ENCODE measurements at regions not wholly inside any gene's neighbourhood (a gene's known extent, or its start where the extent isn't known, plus 50 kb on each side); places are given as distances from the start of the nearest gene placed in this dataset.
"Not testable (repeated sequence)": the region's sequence is repeated elsewhere in the genome, so short reads cannot be mapped to it uniquely, and the experiment has no call there.

- Mint-ChIP-seq H3K4me1 (no peaks in the 10 kb centered on the region), H3K27me3 (peaks cover 4% of the 10 kb centered on the region), H3K36me3 (peaks cover 1% of the 10 kb centered on the region), H3K9me3 (no peaks in the 10 kb centered on the region), H3K27ac (no peak overlapping the region), H3K4me3 (no peak overlapping the region)
- DNase-seq: no peak
These were observed 164.1 kb downstream of the SPTSSA start for GRCh38 chr14:34297786-34298520.

GRCh38 chr14:34283590-34283989 is 178.4 kb downstream of the SPTSSA start:
- Mint-ChIP-seq H3K27me3 (no peaks in the 10 kb centered on the region), H3K27ac (no peak overlapping the region), H3K36me3 (no peaks in the 10 kb centered on the region), H3K4me3 (no peak overlapping the region), H3K9me3 (peaks cover 2% of the 10 kb centered on the region), H3K4me1 (no peaks in the 10 kb centered on the region)
- no peak for DNase-seq

GRCh38 chr14:34277191-34277590 is 184.8 kb downstream of the SPTSSA start:
- Mint-ChIP-seq H3K27ac (no peak overlapping the region), H3K27me3 (peaks cover 5% of the 10 kb centered on the region)

GRCh38 chr14:34275530-34275929 is 186.5 kb downstream of the SPTSSA start:
- Mint-ChIP-seq H3K4me3 (no peak overlapping the region), H3K4me1 (peaks cover 4% of the 10 kb centered on the region), H3K27ac (no peak overlapping the region), H3K9me3 (no peaks in the 10 kb centered on the region), H3K36me3 (no peaks in the 10 kb centered on the region), H3K27me3 (peaks cover 5% of the 10 kb centered on the region)
- no peak for DNase-seq

More at GRCh38 chr14:34277191-34277590, 184.8 kb downstream of the SPTSSA start:
- no peaks in the 10 kb centered on the region for H3K36me3 Mint-ChIP-seq
- H3K9me3 Mint-ChIP-seq: peaks cover 2% of the 10 kb centered on the region
- H3K4me1 Mint-ChIP-seq: peaks cover 4% of the 10 kb centered on the region
- H3K4me3 Mint-ChIP-seq: no peak overlapping the region
- DNase-seq: no peak

- H3K4me3 Mint-ChIP-seq: no peak overlapping the region
- no peaks in the 10 kb centered on the region for H3K9me3 Mint-ChIP-seq
- peaks cover 4% of the 10 kb centered on the region for H3K4me1 Mint-ChIP-seq
- no peak overlapping the region for H3K27ac Mint-ChIP-seq
- H3K27me3 Mint-ChIP-seq: peaks cover 5% of the 10 kb centered on the region
- no peaks in the 10 kb centered on the region for H3K36me3 Mint-ChIP-seq
- DNase-seq: no peak
These were observed 187.0 kb downstream of the SPTSSA start for GRCh38 chr14:34275078-34275477.

GRCh38 chr14:34273716-34274115 is 188.3 kb downstream of the SPTSSA start:
- H3K4me3 Mint-ChIP-seq, H3K27me3 Mint-ChIP-seq, H3K27ac Mint-ChIP-seq, H3K36me3 Mint-ChIP-seq, DNase-seq, H3K9me3 Mint-ChIP-seq, H3K4me1 Mint-ChIP-seq: not testable (repeated sequence)

- Mint-ChIP-seq H3K36me3 (no peaks in the 10 kb centered on the region), H3K4me1 (no peaks in the 10 kb centered on the region), H3K27ac (no peak overlapping the region), H3K4me3 (no peak overlapping the region), H3K27me3 (no peaks in the 10 kb centered on the region), H3K9me3 (no peaks in the 10 kb centered on the region)
- no peak for DNase-seq
These were observed 191.7 kb downstream of the SPTSSA start for GRCh38 chr14:34270361-34270760.

GRCh38 chr14:34266344-34266743 is 195.7 kb downstream of the SPTSSA start:
- Mint-ChIP-seq H3K4me3 (no peak overlapping the region), H3K36me3 (no peaks in the 10 kb centered on the region), H3K27ac (no peak overlapping the region), H3K9me3 (no peaks in the 10 kb centered on the region), H3K4me1 (no peaks in the 10 kb centered on the region), H3K27me3 (no peaks in the 10 kb centered on the region)
- no peak for DNase-seq

GRCh38 chr14:34262127-34262910 is 199.7 kb downstream of the SPTSSA start:
- Mint-ChIP-seq H3K9me3 (no peaks in the 10 kb centered on the region), H3K4me3 (no peak overlapping the region)
- DNase-seq: no peak

GRCh38 chr14:34259996-34260395 is 202.0 kb downstream of the SPTSSA start:
- DNase-seq: no peak
- Mint-ChIP-seq H3K27ac (no peak overlapping the region), H3K36me3 (no peaks in the 10 kb centered on the region), H3K4me3 (no peak overlapping the region), H3K9me3 (no peaks in the 10 kb centered on the region), H3K4me1 (no peaks in the 10 kb centered on the region), H3K27me3 (peaks cover 6% of the 10 kb centered on the region)

More at GRCh38 chr14:34262127-34262910, 199.7 kb downstream of the SPTSSA start:
- Mint-ChIP-seq H3K27ac (no peak overlapping the region), H3K27me3 (peaks cover 6% of the 10 kb centered on the region), H3K36me3 (no peaks in the 10 kb centered on the region), H3K4me1 (no peaks in the 10 kb centered on the region)

GRCh38 chr14:34258318-34258717 is 203.7 kb downstream of the SPTSSA start:
- Mint-ChIP-seq H3K27ac (no peak overlapping the region), H3K4me1 (no peaks in the 10 kb centered on the region), H3K9me3 (no peaks in the 10 kb centered on the region), H3K4me3 (no peak overlapping the region), H3K36me3 (no peaks in the 10 kb centered on the region), H3K27me3 (peaks cover 6% of the 10 kb centered on the region)
- DNase-seq: no peak

- Mint-ChIP-seq H3K36me3 (no peaks in the 10 kb centered on the region), H3K9me3 (no peaks in the 10 kb centered on the region), H3K4me1 (no peaks in the 10 kb centered on the region)
These were observed 204.5 kb downstream of the SPTSSA start for GRCh38 chr14:34257505-34257904.

GRCh38 chr14:34256223-34256622 is 205.8 kb downstream of the SPTSSA start:
- no peak for DNase-seq
- Mint-ChIP-seq H3K36me3 (no peaks in the 10 kb centered on the region), H3K4me3 (no peak overlapping the region), H3K4me1 (no peaks in the 10 kb centered on the region), H3K27me3 (peaks cover 6% of the 10 kb centered on the region), H3K27ac (no peak overlapping the region), H3K9me3 (no peaks in the 10 kb centered on the region)

More at GRCh38 chr14:34257505-34257904, 204.5 kb downstream of the SPTSSA start:
- no peak for DNase-seq
- H3K4me3 Mint-ChIP-seq: no peak overlapping the region
- no peak overlapping the region for H3K27ac Mint-ChIP-seq
- peaks cover 6% of the 10 kb centered on the region for H3K27me3 Mint-ChIP-seq

GRCh38 chr14:34254571-34254970 is 207.5 kb downstream of the SPTSSA start:
- H3K9me3 Mint-ChIP-seq: no peaks in the 10 kb centered on the region
- no peaks in the 10 kb centered on the region for H3K4me1 Mint-ChIP-seq
- no peak overlapping the region for H3K4me3 Mint-ChIP-seq
- DNase-seq: no peak
- no peaks in the 10 kb centered on the region for H3K27me3 Mint-ChIP-seq
- no peak overlapping the region for H3K27ac Mint-ChIP-seq
- no peaks in the 10 kb centered on the region for H3K36me3 Mint-ChIP-seq

GRCh38 chr14:34254031-34254430 is 208.0 kb downstream of the SPTSSA start:
- Mint-ChIP-seq H3K36me3 (no peaks in the 10 kb centered on the region), H3K4me1 (no peaks in the 10 kb centered on the region), H3K4me3 (no peak overlapping the region), H3K27ac (no peak overlapping the region), H3K9me3 (no peaks in the 10 kb centered on the region), H3K27me3 (no peaks in the 10 kb centered on the region)
- no peak for DNase-seq

GRCh38 chr14:34252227-34252626 is 209.8 kb downstream of the SPTSSA start:
- Mint-ChIP-seq H3K9me3 (no peaks in the 10 kb centered on the region), H3K36me3 (no peaks in the 10 kb centered on the region), H3K4me1 (no peaks in the 10 kb centered on the region), H3K4me3 (no peak overlapping the region), H3K27ac (no peak overlapping the region), H3K27me3 (no peaks in the 10 kb centered on the region)
- DNase-seq: no peak

Data from activated naive CD8-positive, alpha-beta T cell treated with anti-CD3 and anti-CD28 coated beads for 36 hours (primary cell).